ENCODE measurements at regions not wholly inside any gene's neighbourhood (a gene's known extent, or its start where the extent isn't known, plus 50 kb on each side); places are given as distances from the start of the nearest gene placed in this dataset.
"Not testable (repeated sequence)": the region's sequence is repeated elsewhere in the genome, so short reads cannot be mapped to it uniquely, and the experiment has no call there.

DNA sequence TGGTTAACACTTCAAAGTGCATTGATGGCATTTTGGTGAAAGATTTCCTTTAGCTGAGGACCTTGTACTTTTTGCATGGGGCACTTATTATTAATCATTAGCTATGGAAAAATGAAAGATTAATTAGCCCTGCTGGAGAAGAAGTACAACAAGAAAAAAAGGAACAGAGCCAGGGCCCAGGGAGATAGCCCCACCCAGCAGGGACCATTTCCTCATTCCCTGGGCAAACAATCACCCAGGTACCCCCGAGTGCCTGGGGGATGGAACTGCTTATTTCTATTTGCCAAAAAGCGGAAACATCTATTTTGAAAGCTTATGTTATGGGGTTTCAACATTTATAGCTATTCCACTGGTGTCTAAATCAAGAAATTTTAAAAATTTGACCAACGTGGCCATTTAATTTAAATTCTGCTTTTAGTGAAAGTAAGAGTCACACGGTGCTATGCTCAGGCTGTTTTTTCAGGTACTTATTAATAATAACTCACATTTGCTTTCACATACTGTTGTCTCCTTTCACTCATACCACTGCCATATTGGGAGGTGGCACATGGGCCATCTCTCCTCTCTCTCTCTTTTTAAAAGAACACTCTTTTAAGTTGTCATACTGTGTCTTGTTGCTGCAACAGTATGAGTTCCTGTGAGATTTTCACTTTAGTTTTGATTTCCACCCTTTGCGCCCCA lies 143.6 kb upstream of the KIF5B start:
- TF ChIP-seq, protein P1, sequence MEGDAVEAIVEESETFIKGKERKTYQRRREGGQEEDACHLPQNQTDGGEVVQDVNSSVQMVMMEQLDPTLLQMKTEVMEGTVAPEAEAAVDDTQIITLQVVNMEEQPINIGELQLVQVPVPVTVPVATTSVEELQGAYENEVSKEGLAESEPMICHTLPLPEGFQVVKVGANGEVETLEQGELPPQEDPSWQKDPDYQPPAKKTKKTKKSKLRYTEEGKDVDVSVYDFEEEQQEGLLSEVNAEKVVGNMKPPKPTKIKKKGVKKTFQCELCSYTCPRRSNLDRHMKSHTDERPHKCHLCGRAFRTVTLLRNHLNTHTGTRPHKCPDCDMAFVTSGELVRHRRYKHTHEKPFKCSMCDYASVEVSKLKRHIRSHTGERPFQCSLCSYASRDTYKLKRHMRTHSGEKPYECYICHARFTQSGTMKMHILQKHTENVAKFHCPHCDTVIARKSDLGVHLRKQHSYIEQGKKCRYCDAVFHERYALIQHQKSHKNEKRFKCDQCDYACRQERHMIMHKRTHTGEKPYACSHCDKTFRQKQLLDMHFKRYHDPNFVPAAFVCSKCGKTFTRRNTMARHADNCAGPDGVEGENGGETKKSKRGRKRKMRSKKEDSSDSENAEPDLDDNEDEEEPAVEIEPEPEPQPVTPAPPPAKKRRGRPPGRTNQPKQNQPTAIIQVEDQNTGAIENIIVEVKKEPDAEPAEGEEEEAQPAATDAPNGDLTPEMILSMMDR (IDR thresholded peaks at IDR 0.05; ENCODE audit: borderline replicate concordance, insufficient read depth, low read depth, low read length): no peak
- H3K4me3 ChIP-seq (ENCODE audit: low read depth, low read length): no peak overlapping the region

DNA sequence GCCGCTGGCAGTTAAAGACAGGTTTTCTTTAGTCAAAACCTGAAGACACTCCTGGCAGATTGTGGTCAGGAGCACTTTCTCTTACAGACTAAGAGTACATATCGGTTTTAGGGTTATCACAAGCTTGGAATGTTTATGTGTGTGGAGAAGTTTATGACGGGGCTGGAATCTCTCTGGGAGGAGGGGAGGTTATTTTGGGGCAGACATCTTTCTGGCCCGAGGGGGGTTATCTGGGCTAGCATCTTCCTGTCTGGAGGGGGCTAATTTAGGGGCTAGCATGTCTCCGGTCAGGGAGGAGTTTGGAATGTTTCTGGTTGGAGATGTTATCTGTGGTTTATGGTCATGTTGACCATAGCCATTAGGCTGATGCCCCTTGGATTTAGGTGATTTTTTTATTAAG lies 141.2 kb upstream of the KIF5B start:
- H3K4me3 ChIP-seq (ENCODE audit: low read depth, low read length): no peak overlapping the region
- TF ChIP-seq, protein P1 (IDR thresholded peaks at IDR 0.05; ENCODE audit: borderline replicate concordance, insufficient read depth, low read depth, low read length): no peak

DNA sequence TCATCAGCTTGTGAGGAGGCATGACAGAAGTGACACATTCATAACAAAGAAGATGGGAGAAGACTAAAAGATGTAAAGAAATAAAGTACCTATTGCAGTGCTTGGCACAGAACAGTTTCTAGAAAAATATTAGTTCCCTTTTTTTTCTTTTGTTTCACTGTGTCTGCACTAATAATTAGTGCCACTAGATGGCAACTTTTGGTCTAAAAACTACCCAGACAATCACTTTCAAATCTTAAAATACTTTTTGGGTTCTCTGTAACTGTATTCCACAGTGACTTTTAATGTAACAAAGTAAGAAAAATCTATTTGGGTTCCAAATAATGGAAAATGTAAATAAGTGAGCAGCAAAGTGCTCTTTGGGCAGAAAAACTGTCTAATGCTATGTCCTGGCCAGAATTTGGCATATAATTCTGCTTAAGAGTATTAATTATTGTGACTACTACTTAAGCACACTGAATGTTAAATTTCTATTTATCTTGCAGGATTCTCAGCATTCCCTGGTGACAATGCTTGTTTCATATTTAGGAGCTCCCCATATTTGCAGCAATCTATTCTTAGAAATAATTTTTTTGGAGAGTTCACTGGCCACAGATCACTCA lies 134.8 kb upstream of the KIF5B start:
- TF ChIP-seq, protein P1 (IDR thresholded peaks at IDR 0.05; ENCODE audit: borderline replicate concordance, insufficient read depth, low read depth, low read length): peak; percentile 49
- no peak overlapping the region for H3K4me3 ChIP-seq (ENCODE audit: low read depth, low read length)

DNA sequence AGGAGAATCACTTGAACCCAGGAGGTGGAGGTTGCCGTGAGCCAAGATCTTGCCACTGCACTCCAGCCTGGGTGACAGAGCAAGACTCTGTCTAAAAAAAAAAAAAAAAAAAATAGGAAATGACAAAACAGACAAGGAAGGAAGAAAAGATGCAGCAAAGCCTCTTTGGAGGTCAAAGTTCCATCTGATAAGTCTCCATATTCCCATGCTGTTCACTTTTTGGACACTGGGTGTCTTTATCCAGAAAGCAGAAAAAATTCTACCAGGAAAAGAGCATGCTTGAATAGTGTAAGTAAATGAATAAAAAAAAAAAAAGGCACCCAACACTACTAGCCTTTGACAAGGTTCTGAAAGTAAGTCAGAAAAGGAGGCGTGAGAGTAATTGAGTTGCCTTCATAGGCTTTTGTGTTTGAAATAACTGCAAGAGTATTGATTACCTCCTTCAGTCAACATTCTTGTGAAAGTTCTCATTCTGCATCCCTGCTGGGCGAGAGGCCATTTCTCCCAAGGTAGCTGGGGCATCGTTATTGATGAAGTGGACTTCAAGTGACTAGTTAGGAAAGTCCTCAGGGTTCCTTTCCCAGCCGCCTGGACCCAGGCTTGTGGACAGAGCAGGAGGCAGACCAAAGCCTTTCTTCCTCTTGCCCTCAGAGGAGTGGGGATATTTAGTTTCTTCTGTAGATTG lies 133.3 kb upstream of the KIF5B start:
- TF ChIP-seq, protein P1 (IDR thresholded peaks at IDR 0.05; ENCODE audit: borderline replicate concordance, insufficient read depth, low read depth, low read length): no peak
- H3K4me3 ChIP-seq (ENCODE audit: low read depth, low read length): no peak overlapping the region

DNA sequence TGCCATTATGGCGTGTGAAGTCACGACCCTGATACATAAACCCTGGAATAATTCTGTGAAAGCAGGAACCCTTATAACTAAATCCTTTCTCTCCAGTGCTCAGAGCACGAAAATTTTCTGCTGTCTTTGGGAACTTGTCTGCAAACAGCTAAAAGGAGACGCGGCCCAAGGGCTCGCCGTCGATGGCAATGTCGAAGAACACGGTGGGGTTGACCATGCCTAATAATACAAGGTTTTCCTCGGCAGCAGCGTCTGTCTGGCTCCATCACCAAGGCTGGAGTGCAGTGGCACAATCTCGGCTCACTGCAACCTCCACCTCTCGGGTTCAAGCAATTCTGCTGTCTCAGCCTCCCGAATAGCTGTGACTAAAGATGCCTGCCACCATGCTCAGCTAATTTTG lies 132.4 kb upstream of the KIF5B start:
- not testable (repeated sequence) for H3K4me3 ChIP-seq (ENCODE audit: low read depth, low read length)

DNA sequence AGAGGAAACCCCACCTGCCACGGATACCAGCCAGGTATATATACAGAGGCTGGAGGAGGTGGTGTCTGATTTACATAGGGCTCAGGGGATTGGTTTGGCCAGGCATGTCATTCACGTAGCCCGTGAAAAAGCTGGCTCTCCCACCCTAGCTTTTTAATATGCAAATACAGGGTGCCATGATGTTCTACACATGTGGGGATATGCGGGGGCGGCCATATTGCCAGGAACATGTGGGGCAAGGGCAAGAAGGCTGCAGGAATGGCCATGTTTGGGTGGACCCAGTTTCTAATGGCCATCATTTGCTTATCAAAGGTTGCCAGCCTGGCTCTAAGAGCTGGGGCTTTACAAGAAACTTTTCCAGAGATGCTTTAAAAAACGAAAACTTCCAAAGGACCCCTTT lies 131.5 kb upstream of the KIF5B start:
- H3K4me3 ChIP-seq (ENCODE audit: low read depth, low read length): no peak overlapping the region
- TF ChIP-seq, protein P1 (IDR thresholded peaks at IDR 0.05; ENCODE audit: borderline replicate concordance, insufficient read depth, low read depth, low read length): no peak

DNA sequence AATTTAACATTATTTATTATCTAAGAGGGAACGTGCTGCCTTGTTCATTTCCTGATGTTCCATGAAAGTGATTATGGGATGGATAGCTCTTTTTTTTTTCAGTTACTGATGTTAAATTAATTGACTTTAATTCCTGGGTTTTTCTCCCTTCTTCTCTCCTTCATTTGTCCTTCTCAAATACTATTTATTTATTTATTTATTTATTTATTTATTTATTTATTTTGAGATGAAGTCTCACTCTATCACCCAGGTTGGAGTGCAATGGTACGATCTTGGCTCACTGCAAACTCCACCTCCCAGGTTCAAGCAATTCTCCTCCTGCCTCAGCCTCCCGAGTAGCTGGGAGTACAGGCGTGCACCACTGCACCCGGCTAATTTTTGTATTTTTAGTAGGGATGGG lies 127.4 kb upstream of the KIF5B start:
- not testable (repeated sequence) for H3K4me3 ChIP-seq (ENCODE audit: low read depth, low read length)

DNA sequence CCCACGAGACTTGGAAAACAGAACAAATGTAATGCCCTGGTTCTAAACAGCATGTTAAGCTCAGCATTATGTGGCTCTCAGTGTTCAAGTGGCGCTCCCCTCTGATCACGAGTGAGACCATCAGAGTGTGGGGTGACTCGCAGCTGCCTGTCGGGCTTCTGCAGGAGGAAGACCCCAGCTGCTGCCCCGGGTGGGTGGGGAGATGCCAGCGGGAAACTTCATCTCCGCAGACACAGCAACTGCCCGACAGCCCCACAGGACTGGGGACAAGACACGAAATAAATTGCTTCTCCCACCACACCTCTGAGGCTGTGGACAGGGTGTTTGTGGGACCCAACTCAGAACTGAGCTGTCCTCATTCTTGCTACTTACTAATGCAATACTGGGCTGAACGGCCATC lies 126.3 kb upstream of the KIF5B start:
- TF ChIP-seq, protein P1 (IDR thresholded peaks at IDR 0.05; ENCODE audit: borderline replicate concordance, insufficient read depth, low read depth, low read length): no peak

More for the DNA sequence above, 126.3 kb upstream of the KIF5B start:
- no peak overlapping the region for H3K4me3 ChIP-seq (ENCODE audit: low read depth, low read length)

Measured in GM12875 (cell line).